ENCODE measurements at regions not wholly inside any gene's neighbourhood (a gene's known extent, or its start where the extent isn't known, plus 50 kb on each side); places are given as distances from the start of the nearest gene placed in this dataset.

GRCh38 chr11:62048100-62048499 is 75.7 kb upstream of the INCENP start:
- Histone ChIP-seq H3K4me1 (no peaks in the 10 kb centered on the region), H3K27ac (replicated peaks in 1 of 4) (no peak overlapping the region), H3K36me3 (no peaks in the 10 kb centered on the region), H3K9me3 (no peaks in the 10 kb centered on the region), H3K27me3 (no peaks in the 10 kb centered on the region), H3K4me3 (no peak overlapping the region)
- 29% methylated on average over 1 of the region's 1 CpG for WGBS
- no peak for DNase-seq (ENCODE audit: extremely low spot score)
- intact Hi-C loops (cut with DNase I): loop anchor here (10.0 kb wide), 1 partner anchor 53 kb away; no protein-coding TSS in a partner anchor
- TF ChIP-seq POLR2AphosphoS5 (IDR thresholded peaks at IDR 0.05) (no peak), POLR2A (IDR thresholded peaks at IDR 0.05; ENCODE audit: low read depth) (no peak), EP300 (IDR thresholded peaks at IDR 0.05) (no peak)

DNA sequence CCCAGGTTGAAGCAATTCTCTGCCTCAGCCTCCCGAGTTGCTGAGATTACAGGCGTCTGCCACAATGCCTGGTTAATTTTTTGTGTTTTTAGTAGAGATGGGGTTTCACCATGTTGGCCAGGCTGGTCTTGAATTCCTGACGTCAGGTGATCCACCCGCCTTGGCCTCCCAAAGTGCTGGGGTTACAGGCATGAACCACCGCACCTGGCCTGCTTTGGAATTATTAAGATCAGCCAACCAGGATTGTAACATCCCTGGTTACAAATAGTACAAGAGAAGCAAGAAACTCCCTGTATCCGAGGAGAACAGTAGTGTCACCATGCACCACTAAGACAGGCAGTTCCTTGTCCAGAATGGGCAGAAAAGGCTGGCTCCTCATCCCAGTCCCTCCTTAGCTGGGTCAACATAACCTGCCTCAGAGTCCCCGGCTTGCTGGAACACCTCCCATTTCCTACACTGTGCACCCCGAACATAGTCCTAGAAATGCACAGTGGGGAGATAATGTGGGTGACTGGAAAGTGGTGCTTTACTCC is 77.2 kb upstream of the INCENP start:
- Histone ChIP-seq H3K4me3 (no peak overlapping the region), H3K27ac (replicated peaks in 1 of 4) (no peak overlapping the region), H3K4me1 (peaks cover 0 to 8% (median 6%) of the 10 kb centered on the region in 4 donors), H3K36me3 (no peaks in the 10 kb centered on the region), H3K27me3 (no peaks in the 10 kb centered on the region), H3K9me3 (no peaks in the 10 kb centered on the region)
- 89% methylated on average over 8 of the region's 8 CpGs for WGBS
- no peak for TF ChIP-seq EP300 (IDR thresholded peaks at IDR 0.05)
- TF ChIP-seq POLR2A (IDR thresholded peaks at IDR 0.05; ENCODE audit: low read depth): no peak
- no peak for TF ChIP-seq CTCF (IDR thresholded peaks at IDR 0.05)
- no peak for TF ChIP-seq POLR2AphosphoS5 (IDR thresholded peaks at IDR 0.05)
- intact Hi-C loops (cut with DNase I): loop anchor here (10.0 kb wide), 1 partner anchor 52 kb away; no protein-coding TSS in a partner anchor
- DNase-seq (ENCODE audit: extremely low spot score): no peak

GRCh38 chr11:62044639-62045121 is 77.2 kb upstream of the FTH1 start:
- DNase-seq (ENCODE audit: extremely low spot score): no peak
- Histone ChIP-seq H3K4me3 (no peak overlapping the region), H3K36me3 (no peaks in the 10 kb centered on the region), H3K4me1 (peaks cover 0 to 8% (median 6%) of the 10 kb centered on the region in 4 donors), H3K27me3 (no peaks in the 10 kb centered on the region), H3K27ac (replicated peaks in 1 of 4) (no peak overlapping the region), H3K9me3 (no peaks in the 10 kb centered on the region)
- TF ChIP-seq CTCF (IDR thresholded peaks at IDR 0.05) (no peak), EP300 (IDR thresholded peaks at IDR 0.05) (no peak), POLR2A (IDR thresholded peaks at IDR 0.05; ENCODE audit: low read depth) (no peak), POLR2AphosphoS5 (IDR thresholded peaks at IDR 0.05) (no peak)
- WGBS: 88% methylated on average over 8 of the region's 8 CpGs
- intact Hi-C loops (cut with DNase I): loop anchor here (10.0 kb wide), 1 partner anchor 50 kb away; no protein-coding TSS in a partner anchor

DNA sequence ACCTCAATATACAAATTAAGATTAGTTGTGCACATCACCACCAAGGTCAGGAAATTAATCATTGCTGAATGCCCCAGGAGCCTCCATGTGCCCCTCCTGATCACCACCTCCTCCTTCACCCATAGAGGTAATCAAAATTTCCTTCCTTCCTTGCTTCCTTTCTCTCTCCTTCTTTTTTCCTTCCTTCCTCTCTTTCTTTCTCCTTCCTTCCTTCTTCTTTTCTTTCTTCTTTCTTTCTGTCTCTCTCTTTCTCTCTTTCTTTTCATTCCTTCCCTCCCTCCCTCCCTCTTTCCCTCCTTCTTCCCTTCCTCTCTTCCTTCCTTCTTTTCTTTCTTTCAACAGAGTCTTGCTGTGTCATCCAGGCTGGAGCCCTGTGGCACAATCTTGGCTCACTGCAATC is 67.9 kb upstream of the FTH1 start:
- H3K4me3 ChIP-seq: no peak overlapping the region
- no peaks in the 10 kb centered on the region for H3K36me3 ChIP-seq
- DNase-seq (ENCODE audit: extremely low spot score): no peak
- no peaks in the 10 kb centered on the region for H3K4me1 ChIP-seq
- no peaks in the 10 kb centered on the region for H3K27me3 ChIP-seq
- intact Hi-C loops (cut with DNase I): no loop called here
- no peak overlapping the region for H3K27ac ChIP-seq (replicated peaks in 1 of 4)
- no peak for TF ChIP-seq CTCF (IDR thresholded peaks at IDR 0.05)
- H3K9me3 ChIP-seq: no peaks in the 10 kb centered on the region

DNA sequence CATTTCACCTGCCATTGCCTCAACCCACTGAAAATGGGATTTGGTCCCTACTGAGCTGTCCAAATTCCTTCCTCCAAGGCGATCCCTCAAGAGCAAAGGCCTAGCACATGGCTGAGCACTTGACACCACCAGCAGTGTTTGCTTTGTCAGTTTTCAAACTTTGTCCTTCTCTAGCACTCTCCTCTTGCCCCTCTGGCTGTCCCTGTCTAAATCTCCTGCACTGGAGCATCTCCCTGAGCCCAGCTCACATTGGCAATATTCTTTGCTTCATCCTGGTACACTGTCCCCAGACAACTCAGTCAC is 66.6 kb upstream of the FTH1 start:
- Histone ChIP-seq H3K4me1 (no peaks in the 10 kb centered on the region), H3K27me3 (no peaks in the 10 kb centered on the region), H3K27ac (replicated peaks in 1 of 4) (no peak overlapping the region), H3K36me3 (no peaks in the 10 kb centered on the region), H3K4me3 (no peak overlapping the region), H3K9me3 (no peaks in the 10 kb centered on the region)
- WGBS: 89% methylated on average over 1 of the region's 1 CpG
- DNase-seq (ENCODE audit: extremely low spot score): no peak
- intact Hi-C loops (cut with DNase I): no loop called here
- TF ChIP-seq EP300 (IDR thresholded peaks at IDR 0.05) (no peak), POLR2A (IDR thresholded peaks at IDR 0.05; ENCODE audit: low read depth) (no peak), CTCF (IDR thresholded peaks at IDR 0.05) (no peak), POLR2AphosphoS5 (IDR thresholded peaks at IDR 0.05) (no peak)

All from esophagus muscularis mucosa (tissue), 4 donors.